ENCODE measurements at regions not wholly inside any gene's neighbourhood (a gene's known extent, or its start where the extent isn't known, plus 50 kb on each side); places are given as distances from the start of the nearest gene placed in this dataset.
"Not testable (repeated sequence)": the region's sequence is repeated elsewhere in the genome, so short reads cannot be mapped to it uniquely, and the experiment has no call there.

GRCh38 chr2:78757191-78757590, 268.3 kb upstream of the REG3G start:
- in situ Hi-C loops (cut with HindIII; ENCODE audit: low pct_unique_long_range_greater_than_20kb, low sequenced_read_pairs): no loop called here
- TF ChIP-seq JUND (IDR thresholded peaks at IDR 0.05; ENCODE audit: low read depth): no peak
- DNase-seq (ENCODE audit: low read depth in 1 of 2, low spot score in 1 of 2): no peak

GRCh38 chr2:78757640-78758039, 267.9 kb upstream of the REG3G start:
- in situ Hi-C loops (cut with HindIII; ENCODE audit: low pct_unique_long_range_greater_than_20kb, low sequenced_read_pairs): no loop called here
- DNase-seq (ENCODE audit: low read depth in 1 of 2, low spot score in 1 of 2): no peak

GRCh38 chr2:78758765-78759164, 266.7 kb upstream of the REG3G start:
- DNase-seq (ENCODE audit: low read depth in 1 of 2, low spot score in 1 of 2); in situ Hi-C loops (cut with HindIII; ENCODE audit: low pct_unique_long_range_greater_than_20kb, low sequenced_read_pairs): not testable (repeated sequence)

More at GRCh38 chr2:78757640-78758039, 267.9 kb upstream of the REG3G start:
- no peak for TF ChIP-seq JUND (IDR thresholded peaks at IDR 0.05; ENCODE audit: low read depth)

- TF ChIP-seq JUND (IDR thresholded peaks at IDR 0.05; ENCODE audit: low read depth): no peak
- in situ Hi-C loops (cut with HindIII; ENCODE audit: low pct_unique_long_range_greater_than_20kb, low sequenced_read_pairs): no loop called here
- DNase-seq (ENCODE audit: low read depth in 1 of 2, low spot score in 1 of 2): no peak
Observed at GRCh38 chr2:78766459-78766858, 259.0 kb upstream of the REG3G start.

- TF ChIP-seq JUND (IDR thresholded peaks at IDR 0.05; ENCODE audit: low read depth): no peak
- DNase-seq (ENCODE audit: low read depth in 1 of 2, low spot score in 1 of 2): no peak
- in situ Hi-C loops (cut with HindIII; ENCODE audit: low pct_unique_long_range_greater_than_20kb, low sequenced_read_pairs): no loop called here
Observed at GRCh38 chr2:78768016-78768415, 257.5 kb upstream of the REG3G start.

DNA sequence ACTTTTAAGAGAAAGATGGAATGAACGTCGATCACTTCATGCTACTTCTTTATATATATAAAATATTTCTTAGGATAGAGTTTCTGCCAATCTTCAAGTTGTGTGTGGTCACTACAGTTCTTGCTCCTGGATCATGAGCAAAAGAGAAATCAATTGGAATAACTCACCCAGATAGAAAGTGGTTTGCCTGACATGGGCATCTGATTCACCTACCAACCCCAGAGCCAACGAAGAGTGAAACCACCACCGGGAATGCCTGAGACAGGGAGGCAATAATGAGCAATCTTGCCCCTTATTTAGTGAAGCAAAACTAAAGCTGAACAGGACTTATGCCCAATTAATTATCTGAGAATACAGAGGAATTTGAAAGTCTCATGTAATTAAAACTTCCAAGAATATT, 250.2 kb upstream of the REG3G start:
- TF ChIP-seq JUND (IDR thresholded peaks at IDR 0.05; ENCODE audit: low read depth): no peak
- no peak for DNase-seq (ENCODE audit: low read depth in 1 of 2, low spot score in 1 of 2)
- in situ Hi-C loops (cut with HindIII; ENCODE audit: low pct_unique_long_range_greater_than_20kb, low sequenced_read_pairs): no loop called here

- no peak for DNase-seq (ENCODE audit: low read depth in 1 of 2, low spot score in 1 of 2)
- in situ Hi-C loops (cut with HindIII; ENCODE audit: low pct_unique_long_range_greater_than_20kb, low sequenced_read_pairs): no loop called here
- TF ChIP-seq JUND (IDR thresholded peaks at IDR 0.05; ENCODE audit: low read depth): no peak
Observed at GRCh38 chr2:78778756-78779510, 246.6 kb upstream of the REG3G start.

- TF ChIP-seq JUND (IDR thresholded peaks at IDR 0.05; ENCODE audit: low read depth): no peak
- no peak for DNase-seq (ENCODE audit: low read depth in 1 of 2, low spot score in 1 of 2)
- in situ Hi-C loops (cut with HindIII; ENCODE audit: low pct_unique_long_range_greater_than_20kb, low sequenced_read_pairs): no loop called here
Observed at GRCh38 chr2:78779761-78780160, 245.7 kb upstream of the REG3G start.

DNA sequence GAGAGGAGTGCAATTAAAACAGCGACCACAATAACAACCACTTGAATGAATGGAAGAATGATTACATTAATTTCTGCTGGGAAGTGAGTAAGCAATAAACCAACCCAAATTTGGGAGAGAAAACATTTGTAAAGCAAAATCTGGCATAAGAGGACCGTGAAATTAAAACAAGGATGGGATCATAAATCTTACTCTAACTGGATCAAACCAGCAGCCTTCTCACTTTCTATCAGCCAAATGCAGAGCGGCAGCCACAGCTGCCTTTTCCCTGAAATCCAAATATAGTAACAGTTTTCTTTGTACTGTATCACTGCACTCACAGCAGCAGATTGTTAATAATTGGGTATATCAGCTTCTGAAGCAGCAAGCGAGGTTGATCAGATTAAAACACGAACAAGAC, 245.2 kb upstream of the REG3G start:
- TF ChIP-seq JUND (IDR thresholded peaks at IDR 0.05; ENCODE audit: low read depth): no peak
- in situ Hi-C loops (cut with HindIII; ENCODE audit: low pct_unique_long_range_greater_than_20kb, low sequenced_read_pairs): no loop called here

GRCh38 chr2:78780864-78781583, 244.5 kb upstream of the REG3G start:
- in situ Hi-C loops (cut with HindIII; ENCODE audit: low pct_unique_long_range_greater_than_20kb, low sequenced_read_pairs): no loop called here
- no peak for TF ChIP-seq JUND (IDR thresholded peaks at IDR 0.05; ENCODE audit: low read depth)
- no peak for DNase-seq (ENCODE audit: low read depth in 1 of 2, low spot score in 1 of 2)

More for the DNA sequence above, 245.2 kb upstream of the REG3G start:
- no peak for DNase-seq (ENCODE audit: low read depth in 1 of 2, low spot score in 1 of 2)

- no peak for DNase-seq (ENCODE audit: low read depth in 1 of 2, low spot score in 1 of 2)
- in situ Hi-C loops (cut with HindIII; ENCODE audit: low pct_unique_long_range_greater_than_20kb, low sequenced_read_pairs): no loop called here
- no peak for TF ChIP-seq JUND (IDR thresholded peaks at IDR 0.05; ENCODE audit: low read depth)
Observed at GRCh38 chr2:78782196-78782595, 243.3 kb upstream of the REG3G start.

- TF ChIP-seq JUND (IDR thresholded peaks at IDR 0.05; ENCODE audit: low read depth): no peak
- DNase-seq (ENCODE audit: low read depth in 1 of 2, low spot score in 1 of 2): peak in 1 of 2 experiments; percentile 19
- in situ Hi-C loops (cut with HindIII; ENCODE audit: low pct_unique_long_range_greater_than_20kb, low sequenced_read_pairs): no loop called here
Observed at GRCh38 chr2:78811955-78812610, 213.4 kb upstream of the REG3G start.
